ENCODE measurements at regions not wholly inside any gene's neighbourhood (a gene's known extent, or its start where the extent isn't known, plus 50 kb on each side); places are given as distances from the start of the nearest gene placed in this dataset.

DNA sequence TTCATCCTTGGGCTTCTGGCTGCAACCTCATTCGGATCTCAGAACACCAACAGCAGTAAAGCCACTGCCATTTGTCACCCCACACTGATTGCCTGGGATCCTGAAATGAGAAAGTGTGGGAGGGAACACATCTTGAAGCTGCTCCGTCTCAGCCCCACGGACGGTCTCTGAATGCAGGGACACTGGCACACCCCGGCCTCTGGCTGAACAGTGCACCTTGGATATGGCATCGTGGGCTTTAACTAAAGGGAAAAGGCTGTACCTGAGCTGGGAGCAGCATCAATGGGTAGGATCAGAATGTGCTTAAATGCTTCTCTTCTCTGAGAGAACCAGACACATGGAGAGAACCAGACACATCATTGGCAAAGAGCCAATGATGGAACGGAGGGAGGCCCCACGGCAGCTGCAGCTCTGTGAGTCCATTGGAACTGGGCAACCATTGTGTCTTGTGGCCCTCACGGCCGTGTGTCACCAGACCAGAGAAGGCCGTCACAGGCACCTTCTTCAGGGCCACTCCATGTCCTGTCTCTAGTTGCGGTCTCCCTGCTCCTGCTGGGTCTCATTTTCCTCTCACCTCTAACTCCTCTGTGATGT lies 193.4 kb upstream of the MYT1L start:
- DNase-seq (ENCODE audit: low read depth) = no peak
- H3K4me3 ChIP-seq (ENCODE audit: low read depth, low read length) = no peak overlapping the region
- in situ Hi-C loops (cut with HindIII; ENCODE audit: low sequenced_read_pairs) = no loop called here
- TF ChIP-seq, protein P1, sequence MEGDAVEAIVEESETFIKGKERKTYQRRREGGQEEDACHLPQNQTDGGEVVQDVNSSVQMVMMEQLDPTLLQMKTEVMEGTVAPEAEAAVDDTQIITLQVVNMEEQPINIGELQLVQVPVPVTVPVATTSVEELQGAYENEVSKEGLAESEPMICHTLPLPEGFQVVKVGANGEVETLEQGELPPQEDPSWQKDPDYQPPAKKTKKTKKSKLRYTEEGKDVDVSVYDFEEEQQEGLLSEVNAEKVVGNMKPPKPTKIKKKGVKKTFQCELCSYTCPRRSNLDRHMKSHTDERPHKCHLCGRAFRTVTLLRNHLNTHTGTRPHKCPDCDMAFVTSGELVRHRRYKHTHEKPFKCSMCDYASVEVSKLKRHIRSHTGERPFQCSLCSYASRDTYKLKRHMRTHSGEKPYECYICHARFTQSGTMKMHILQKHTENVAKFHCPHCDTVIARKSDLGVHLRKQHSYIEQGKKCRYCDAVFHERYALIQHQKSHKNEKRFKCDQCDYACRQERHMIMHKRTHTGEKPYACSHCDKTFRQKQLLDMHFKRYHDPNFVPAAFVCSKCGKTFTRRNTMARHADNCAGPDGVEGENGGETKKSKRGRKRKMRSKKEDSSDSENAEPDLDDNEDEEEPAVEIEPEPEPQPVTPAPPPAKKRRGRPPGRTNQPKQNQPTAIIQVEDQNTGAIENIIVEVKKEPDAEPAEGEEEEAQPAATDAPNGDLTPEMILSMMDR (IDR thresholded peaks at IDR 0.05; ENCODE audit: low read depth, low read length, missing control alignments) = no peak

GRCh38 chr2:2523461-2524347 lies 192.6 kb upstream of the MYT1L start:
- H3K4me3 ChIP-seq (ENCODE audit: low read depth, low read length) = no peak overlapping the region
- TF ChIP-seq, protein P1 (IDR thresholded peaks at IDR 0.05; ENCODE audit: low read depth, low read length, missing control alignments) = no peak
- no peak for DNase-seq (ENCODE audit: low read depth)
- in situ Hi-C loops (cut with HindIII; ENCODE audit: low sequenced_read_pairs) = no loop called here

DNA sequence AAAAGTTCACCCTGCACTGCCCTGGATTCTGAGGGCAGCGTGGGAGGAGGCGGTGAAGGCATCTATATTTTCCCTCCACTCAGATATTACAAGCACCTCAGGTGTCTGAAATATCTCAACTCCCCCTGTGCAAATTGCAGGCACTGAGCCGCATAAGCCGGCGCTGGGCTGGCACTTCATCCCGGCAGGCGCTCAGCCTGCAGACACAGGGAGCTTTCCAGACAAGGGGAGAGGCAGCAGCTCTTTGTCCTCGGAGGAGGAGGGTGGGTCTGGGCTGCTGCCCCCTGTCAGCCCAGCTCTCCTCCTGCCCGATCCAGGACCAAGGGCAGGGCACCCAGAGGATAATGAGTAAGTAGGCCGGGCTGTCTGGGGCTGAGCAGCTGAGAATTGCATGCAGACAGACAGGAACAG lies 189.3 kb upstream of the MYT1L start:
- no peak overlapping the region for H3K4me3 ChIP-seq (ENCODE audit: low read depth, low read length)
- DNase-seq (ENCODE audit: low read depth) = no peak
- in situ Hi-C loops (cut with HindIII; ENCODE audit: low sequenced_read_pairs) = no loop called here
- TF ChIP-seq, protein P1 (IDR thresholded peaks at IDR 0.05; ENCODE audit: low read depth, low read length, missing control alignments) = no peak

GRCh38 chr2:2519381-2519780 lies 188.3 kb upstream of the MYT1L start:
- TF ChIP-seq, protein P1 (IDR thresholded peaks at IDR 0.05; ENCODE audit: low read depth, low read length, missing control alignments) = no peak
- in situ Hi-C loops (cut with HindIII; ENCODE audit: low sequenced_read_pairs) = no loop called here

DNA sequence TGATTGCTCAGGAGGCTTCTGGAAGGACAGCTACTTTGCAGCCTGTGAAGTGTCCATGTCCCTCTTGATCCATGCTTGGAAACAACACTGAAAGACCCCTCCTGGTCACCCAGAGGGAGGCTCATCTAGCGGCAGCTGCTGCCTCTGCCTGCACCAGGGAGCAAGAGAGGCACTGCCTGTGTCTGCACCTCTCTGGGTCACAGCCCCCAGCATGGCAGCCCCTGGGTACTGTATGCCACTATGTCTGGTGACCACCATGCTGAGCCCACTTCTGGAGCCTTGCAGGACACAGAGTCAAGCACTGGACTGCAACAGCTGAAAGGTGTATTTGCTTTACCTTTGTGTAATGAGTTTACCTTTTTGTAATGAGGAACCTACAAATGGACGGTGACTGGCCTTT lies 186.3 kb upstream of the MYT1L start:
- no peak for DNase-seq (ENCODE audit: low read depth)
- no peak overlapping the region for H3K4me3 ChIP-seq (ENCODE audit: low read depth, low read length)
- TF ChIP-seq, protein P1 (IDR thresholded peaks at IDR 0.05; ENCODE audit: low read depth, low read length, missing control alignments) = no peak
- in situ Hi-C loops (cut with HindIII; ENCODE audit: low sequenced_read_pairs) = no loop called here

More at GRCh38 chr2:2519381-2519780, 188.3 kb upstream of the MYT1L start:
- no peak for DNase-seq (ENCODE audit: low read depth)
- no peak overlapping the region for H3K4me3 ChIP-seq (ENCODE audit: low read depth, low read length)

DNA sequence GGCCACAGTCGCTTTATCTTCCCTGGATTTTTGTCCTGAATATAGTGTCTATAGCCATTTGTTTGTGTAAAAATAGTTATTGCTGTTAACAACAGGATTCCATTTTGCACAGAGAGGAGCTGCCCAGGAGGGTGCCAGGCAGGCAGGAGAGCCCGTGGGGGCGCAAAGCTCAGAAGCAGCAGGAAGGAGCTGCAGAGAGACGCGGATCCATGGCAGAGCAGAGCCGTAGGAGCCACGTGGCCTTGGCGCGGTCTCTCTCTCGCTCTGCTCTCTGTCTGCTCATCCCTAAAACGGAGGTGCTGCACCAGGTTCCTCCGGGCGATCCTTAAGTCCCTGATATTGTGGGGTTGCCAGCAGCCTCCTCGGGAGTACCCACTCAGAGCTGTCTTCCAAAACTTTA lies 185.3 kb upstream of the MYT1L start:
- in situ Hi-C loops (cut with HindIII; ENCODE audit: low sequenced_read_pairs) = no loop called here

More for the DNA sequence above, 185.3 kb upstream of the MYT1L start:
- TF ChIP-seq, protein P1 (IDR thresholded peaks at IDR 0.05; ENCODE audit: low read depth, low read length, missing control alignments) = no peak
- H3K4me3 ChIP-seq (ENCODE audit: low read depth, low read length) = no peak overlapping the region
- no peak for DNase-seq (ENCODE audit: low read depth)

Data from astrocyte of the cerebellum (primary cell).